ENCODE measurements at regions not wholly inside any gene's neighbourhood (a gene's known extent, or its start where the extent isn't known, plus 50 kb on each side); places are given as distances from the start of the nearest gene placed in this dataset.

- TF ChIP-seq USF2 (IDR thresholded peaks at IDR 0.05) = no peak
- TF ChIP-seq RCOR1 (IDR thresholded peaks at IDR 0.05; ENCODE audit: low read depth, low read length) = no peak
- no peak for TF ChIP-seq HOXA7 (CRISPR knock-in tag; IDR thresholded peaks at IDR 0.05)
- no peak for TF ChIP-seq CTCF (IDR thresholded peaks at IDR 0.05)
- TF ChIP-seq CEBPB (IDR thresholded peaks at IDR 0.05) = no peak
- no peak for TF ChIP-seq JUN (IDR thresholded peaks at IDR 0.05)
- TF ChIP-seq PBX3 (IDR thresholded peaks at IDR 0.05) = no peak
- no peak for TF ChIP-seq POLR2A (IDR thresholded peaks at IDR 0.05; ENCODE audit: low read length)
- TF ChIP-seq EP300 (IDR thresholded peaks at IDR 0.05) = no peak
- no peak for TF ChIP-seq RAD21 (conservative IDR thresholded peaks at IDR 0.05 in 1 of 2, IDR thresholded peaks at IDR 0.05 in 1 of 2)
- TF ChIP-seq, protein P1, sequence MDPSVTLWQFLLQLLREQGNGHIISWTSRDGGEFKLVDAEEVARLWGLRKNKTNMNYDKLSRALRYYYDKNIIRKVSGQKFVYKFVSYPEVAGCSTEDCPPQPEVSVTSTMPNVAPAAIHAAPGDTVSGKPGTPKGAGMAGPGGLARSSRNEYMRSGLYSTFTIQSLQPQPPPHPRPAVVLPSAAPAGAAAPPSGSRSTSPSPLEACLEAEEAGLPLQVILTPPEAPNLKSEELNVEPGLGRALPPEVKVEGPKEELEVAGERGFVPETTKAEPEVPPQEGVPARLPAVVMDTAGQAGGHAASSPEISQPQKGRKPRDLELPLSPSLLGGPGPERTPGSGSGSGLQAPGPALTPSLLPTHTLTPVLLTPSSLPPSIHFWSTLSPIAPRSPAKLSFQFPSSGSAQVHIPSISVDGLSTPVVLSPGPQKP (IDR thresholded peaks at IDR 0.05; ENCODE audit: low read depth, low read length) = no peak
- TF ChIP-seq ZFP36 (IDR thresholded peaks at IDR 0.05; ENCODE audit: borderline replicate concordance, partially characterized antibody) = no peak
- TF ChIP-seq REST (IDR thresholded peaks at IDR 0.05) = no peak
- no peak for TF ChIP-seq NFE2L2 (conservative IDR thresholded peaks at IDR 0.05; ENCODE audit: low read length)
Observed at GRCh38 chr7:113731571-113731970, 187.2 kb downstream of the PPP1R3A start.

Data from A549 (cell line).